GM23338 (cell line): ENCODE measurements at regions not wholly inside any gene's neighbourhood (a gene's known extent, or its start where the extent isn't known, plus 50 kb on each side); places are given as distances from the start of the nearest gene placed in this dataset.

ENCODE experiments used
- ATAC-seq: fragments of 200-7000 bp; cut with Tn5 transposase; 3 replicates; pipeline ENCODE4 v1.9.1; 2020
- DNase-seq: peaks from one replicate; pipeline ENCODE4 v3.0.0-alpha.2; 2015; ENCODE audit warnings: low spot score
- H2AFZ ChIP-seq: fragments of 200-600 bp; sonication (generic); 2 replicates; pipeline ENCODE4 v1.8.0; 2016; ENCODE audit warnings: antibody characterized with exemption, mild to moderate bottlenecking, moderate library complexity
- H3F3A ChIP-seq: fragments of 200-600 bp; sonication (generic); replicated peaks from 2 replicates; pipeline ENCODE4 v1.8.0; 2017; ENCODE audit warnings: antibody characterized with exemption, mixed run types, low read depth
- H3K27ac ChIP-seq: fragments of 200-600 bp; sonication (generic); 2 replicates; pipeline ENCODE4 v1.6.1; 2016; ENCODE audit warnings: low read depth
- H3K27me3 ChIP-seq: fragments of 200-600 bp; sonication (generic); 2 replicates; pipeline ENCODE4 v1.8.0; 2016; ENCODE audit warnings: mild to moderate bottlenecking, mixed run types, moderate library complexity; ENCODE audit not compliant: insufficient read depth
- H3K36me3 ChIP-seq: fragments of 200-600 bp; sonication (generic); 2 replicates; pipeline ENCODE4 v1.8.0; 2016; ENCODE audit warnings: mild to moderate bottlenecking; ENCODE audit not compliant: insufficient read depth
- H3K4me1 ChIP-seq: fragments of 200-600 bp; sonication (generic); 2 replicates; pipeline ENCODE4 v1.8.0; 2016; ENCODE audit warnings: mild to moderate bottlenecking, moderate library complexity; ENCODE audit not compliant: insufficient read depth
- H3K4me2 ChIP-seq: fragments of 200-600 bp; sonication (generic); 2 replicates; pipeline ENCODE4 v1.7.1; 2017; ENCODE audit warnings: mixed run types
- H3K4me3 ChIP-seq: fragments of 200-600 bp; sonication (generic); 2 replicates; pipeline ENCODE4 v1.6.1; 2016; ENCODE audit warnings: mixed run types
- H3K79me2 ChIP-seq: fragments of 200-600 bp; sonication (generic); replicated peaks from 2 replicates; pipeline ENCODE4 v1.8.0; 2017; ENCODE audit warnings: mild to moderate bottlenecking; ENCODE audit not compliant: insufficient read depth
- H3K9me2 ChIP-seq: fragments of 200-600 bp; sonication (generic); 2 replicates; pipeline ENCODE4 v1.8.0; 2017; ENCODE audit not compliant: insufficient read depth
- H4K20me1 ChIP-seq: fragments of 200-600 bp; sonication (generic); replicated peaks from 2 replicates; pipeline ENCODE4 v1.8.0; 2017; ENCODE audit warnings: mild to moderate bottlenecking; ENCODE audit not compliant: insufficient read depth
- H3K27ac Mint-ChIP-seq: 2 replicates; pipeline ENCODE4 v1.8.0; 2020; ENCODE audit warnings: inconsistent platforms, mild to moderate bottlenecking, moderate library complexity, mixed read lengths
- H3K27me3 Mint-ChIP-seq: 3 replicates; pipeline ENCODE4 v1.8.0; 2022; ENCODE audit warnings: low read depth, mild to moderate bottlenecking, moderate library complexity, mixed read lengths, inconsistent platforms; ENCODE audit not compliant: insufficient read depth, poor library complexity
- H3K36me3 Mint-ChIP-seq: 3 replicates; pipeline ENCODE4 v1.8.0; 2021; ENCODE audit warnings: low read depth, mild to moderate bottlenecking, inconsistent platforms, moderate library complexity, mixed read lengths
- H3K4me1 Mint-ChIP-seq: 3 replicates; pipeline ENCODE4 v1.8.0; 2020; ENCODE audit warnings: mild to moderate bottlenecking, inconsistent platforms, mixed read lengths
- H3K4me3 Mint-ChIP-seq: 3 replicates; pipeline ENCODE4 v1.8.0; 2021; ENCODE audit warnings: moderate library complexity, mild to moderate bottlenecking, inconsistent platforms, mixed read lengths
- H3K9me3 Mint-ChIP-seq: 3 replicates; pipeline ENCODE4 v1.8.0; 2020; ENCODE audit warnings: moderate library complexity, mild to moderate bottlenecking, inconsistent platforms, mixed read lengths
- ETS1 ChIP-seq: IDR thresholded peaks from 2 replicates; pipeline ENCODE4 v1.6.1; 2016; ENCODE audit warnings: antibody characterized with exemption
- EZH2 ChIP-seq: fragments of 200-600 bp; sonication (generic); IDR thresholded peaks from one replicate; pipeline ENCODE4 v1.8.0; 2017; ENCODE audit warnings: antibody characterized with exemption, mild to moderate bottlenecking, low read depth; ENCODE audit not compliant: unreplicated experiment
- EZH2phosphoT487 ChIP-seq: fragments of 200-600 bp; sonication (generic); IDR thresholded peaks from one replicate; pipeline ENCODE4 v1.8.1; 2018; ENCODE audit warnings: antibody characterized with exemption; ENCODE audit not compliant: unreplicated experiment
- NANOG ChIP-seq: IDR thresholded peaks from 2 replicates; pipeline ENCODE4 v1.6.1; 2016; ENCODE audit warnings: antibody characterized with exemption, borderline replicate concordance
- POLR2AphosphoS5 ChIP-seq: IDR thresholded peaks from 2 replicates; pipeline ENCODE4 v1.6.1; 2016; ENCODE audit warnings: antibody characterized with exemption, low read depth
- REST ChIP-seq: IDR thresholded peaks from one replicate; pipeline ENCODE4 v1.6.1; 2018; ENCODE audit warnings: antibody characterized with exemption; ENCODE audit not compliant: unreplicated experiment
- ZNF114 ChIP-seq: fragments of 250-450 bp; sonication (Bioruptor Pico); IDR thresholded peaks from 2 replicates; pipeline ENCODE4 v1.5.0; 2020; ENCODE audit warnings: mild to moderate bottlenecking, moderate library complexity
- ZNF331 ChIP-seq: fragments of 250-450 bp; sonication (Bioruptor Pico); IDR thresholded peaks from 2 replicates; pipeline ENCODE4 v1.5.0; 2020; ENCODE audit warnings: low read depth, mild to moderate bottlenecking, moderate library complexity
- ZNF462 ChIP-seq: fragments of 250-450 bp; sonication (Bioruptor Pico); IDR thresholded peaks from 2 replicates; pipeline ENCODE4 v1.5.0; 2020; ENCODE audit warnings: mild to moderate bottlenecking, moderate library complexity

- no peaks in the 10 kb centered on the region for H3K36me3 Mint-ChIP-seq
- no peak overlapping the region for H3K27ac Mint-ChIP-seq
- no peak overlapping the region for H3K4me3 ChIP-seq
These were observed 77.5 kb upstream of the CDK6 start for GRCh38 chr7:92913849-92914248.

GRCh38 chr7:92910976-92911375 lies 74.6 kb upstream of the CDK6 start:
- H3K27me3 ChIP-seq, result no peaks in the 10 kb centered on the region
- H3K27ac ChIP-seq, result no peak overlapping the region
- no peak for TF ChIP-seq NANOG
- TF ChIP-seq EZH2, result no peak
- TF ChIP-seq ZNF331 (CRISPR knock-in tag), result no peak
- no peak for TF ChIP-seq ZNF462 (CRISPR knock-in tag)
- TF ChIP-seq ETS1, result no peak
- no peak for TF ChIP-seq REST
- TF ChIP-seq ZNF114 (CRISPR knock-in tag), result no peak

More at GRCh38 chr7:92913849-92914248, 77.5 kb upstream of the CDK6 start:
- H3K27me3 ChIP-seq, result no peaks in the 10 kb centered on the region
- no peaks in the 10 kb centered on the region for H3K9me2 ChIP-seq
- Mint-ChIP-seq H3K4me3 (no peak overlapping the region), H3K9me3 (no peaks in the 10 kb centered on the region), H3K4me1 (peaks cover 10% of the 10 kb centered on the region; the same call in 2 of the 3 replicates), H3K27me3 (no peaks in the 10 kb centered on the region)
- H4K20me1 ChIP-seq, result no peaks in the 10 kb centered on the region
- H3K36me3 ChIP-seq, result no peaks in the 10 kb centered on the region
- peaks cover 4% of the 10 kb centered on the region; the same call in 1 of the 2 replicates for H3K4me1 ChIP-seq
- H2AFZ ChIP-seq, result no peak overlapping the region
- no peak for TF ChIP-seq POLR2AphosphoS5
- TF ChIP-seq EZH2, result no peak
- no peak for TF ChIP-seq ETS1
- TF ChIP-seq EZH2phosphoT487, result no peak
- TF ChIP-seq NANOG, result no peak
- H3K79me2 ChIP-seq, result no peaks in the 10 kb centered on the region
- no peaks in the 10 kb centered on the region for H3F3A ChIP-seq
- ATAC-seq (no peak), DNase-seq (no peak)
- no peak overlapping the region for H3K4me2 ChIP-seq
- H3K27ac ChIP-seq, result no peak overlapping the region

More at GRCh38 chr7:92910976-92911375, 74.6 kb upstream of the CDK6 start:
- Histone ChIP-seq H3K4me3 (no peak overlapping the region), H2AFZ (no peak overlapping the region), H3K4me2 (no peak overlapping the region), H3K4me1 (no peaks in the 10 kb centered on the region), H3K79me2 (no peaks in the 10 kb centered on the region), H3K36me3 (no peaks in the 10 kb centered on the region), H3K9me2 (no peaks in the 10 kb centered on the region), H3F3A (no peaks in the 10 kb centered on the region), H4K20me1 (no peaks in the 10 kb centered on the region)
- no peaks in the 10 kb centered on the region for H3K9me3 Mint-ChIP-seq
- H3K27ac Mint-ChIP-seq, result no peak overlapping the region
- no peaks in the 10 kb centered on the region for H3K4me1 Mint-ChIP-seq
- no peak for ATAC-seq
- DNase-seq, result no peak
- H3K27me3 Mint-ChIP-seq, result no peaks in the 10 kb centered on the region
- H3K4me3 Mint-ChIP-seq, result no peak overlapping the region
- H3K36me3 Mint-ChIP-seq, result no peaks in the 10 kb centered on the region
